ENCODE measurements at regions not wholly inside any gene's neighbourhood (a gene's known extent, or its start where the extent isn't known, plus 50 kb on each side); places are given as distances from the start of the nearest gene placed in this dataset.
"Not testable (repeated sequence)": the region's sequence is repeated elsewhere in the genome, so short reads cannot be mapped to it uniquely, and the experiment has no call there.

DNA sequence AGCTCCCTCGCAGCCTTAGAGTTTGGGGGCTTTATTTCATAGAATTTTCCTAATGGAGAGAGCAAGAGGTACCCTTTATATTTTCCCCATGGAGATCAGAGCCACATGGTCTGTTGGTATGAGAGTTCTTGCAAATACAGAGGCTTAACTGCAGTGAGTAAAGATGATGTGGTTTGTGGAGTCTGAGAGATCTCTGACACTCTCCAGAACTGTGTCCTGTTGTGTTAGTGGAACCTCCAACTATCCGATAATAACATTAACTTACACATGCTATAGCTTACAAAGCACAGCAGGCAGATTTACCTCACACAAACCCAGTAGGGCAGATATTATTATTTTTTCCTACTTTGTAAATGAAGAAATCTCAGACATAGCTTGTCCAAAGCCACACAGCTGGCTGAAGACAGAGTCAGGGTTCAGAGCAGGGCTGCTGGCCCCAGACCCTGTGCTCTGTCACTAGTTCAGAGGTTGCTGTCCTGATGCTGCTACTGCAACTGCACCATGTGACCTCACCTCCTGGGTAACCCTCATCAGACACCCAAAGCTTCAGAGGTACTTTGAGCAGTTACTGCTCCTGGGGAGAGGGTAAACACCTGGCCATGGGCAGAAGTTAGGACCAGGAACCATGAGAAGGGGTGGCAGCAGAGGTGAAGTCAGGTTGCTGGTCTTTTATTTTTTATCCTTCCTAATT is 384.8 kb upstream of the PROX1 start:
- no peak for DNase-seq

DNA sequence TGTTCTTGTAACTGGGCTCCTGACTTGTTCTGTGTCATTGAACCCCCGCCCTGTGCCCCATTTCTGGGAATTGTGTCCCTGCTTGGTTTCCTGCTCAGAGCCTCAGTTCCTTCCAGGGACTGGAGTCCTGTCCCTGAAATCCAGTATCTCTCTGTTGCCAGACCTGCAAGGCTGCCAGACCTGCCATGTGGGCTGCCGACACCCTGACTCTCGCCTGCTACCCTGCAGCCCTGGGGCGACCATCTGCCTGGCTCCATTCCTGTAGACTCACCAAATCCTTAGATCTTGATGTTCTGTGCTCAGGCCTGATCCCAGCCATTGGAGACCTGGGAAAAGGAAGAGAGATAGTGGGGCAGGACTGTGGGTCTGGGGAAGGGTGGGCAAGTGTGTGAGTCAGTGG is 383.3 kb upstream of the PROX1 start:
- no peak for DNase-seq

DNA sequence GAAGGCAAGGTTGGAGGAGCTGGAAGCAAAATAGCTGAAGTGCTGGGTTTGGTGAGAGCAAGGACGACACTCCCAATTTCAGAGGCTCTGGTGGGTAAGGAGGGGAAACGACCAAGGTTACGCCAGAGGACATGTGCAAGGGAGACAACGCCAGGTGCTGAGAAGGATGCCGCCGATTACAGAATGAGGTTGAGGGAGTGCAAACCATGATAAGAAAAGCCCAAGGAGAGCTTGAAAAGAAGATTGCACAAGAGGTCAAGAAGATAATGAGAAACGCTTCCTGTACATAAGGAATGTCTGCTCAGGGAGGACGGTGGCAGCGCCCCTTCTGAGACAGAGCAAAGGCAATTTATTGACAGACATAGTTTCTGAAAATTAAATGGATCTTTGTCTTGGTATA is 382.0 kb upstream of the PROX1 start:
- DNase-seq, result no peak

DNA sequence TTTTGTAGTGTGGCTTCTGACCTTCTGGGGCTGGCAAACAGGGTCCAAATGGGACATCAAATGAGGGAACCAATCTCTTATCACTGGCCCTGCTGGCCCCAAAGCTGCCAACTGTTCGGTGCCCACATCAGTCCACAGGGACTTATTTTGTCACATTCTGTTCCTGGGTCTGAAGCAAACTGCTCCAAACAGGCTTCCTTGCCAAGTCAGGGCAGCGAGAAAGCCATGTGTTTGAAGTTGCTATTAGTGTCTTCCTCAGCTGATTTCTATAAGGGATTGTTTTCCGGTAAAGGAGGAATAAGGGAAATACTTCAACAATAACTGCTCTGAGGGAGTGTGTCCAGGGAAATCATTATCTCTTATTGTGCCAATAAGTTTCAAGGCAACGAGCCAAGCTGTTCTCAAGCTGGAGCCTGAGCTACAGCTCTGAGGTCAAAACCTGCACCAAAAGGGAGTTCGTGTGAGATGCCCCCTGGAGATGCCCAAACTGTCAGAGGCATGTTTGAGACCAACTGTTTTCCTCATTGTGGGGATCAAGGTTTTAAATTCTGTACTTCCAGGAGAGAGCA is 381.4 kb upstream of the PROX1 start:
- no peak for DNase-seq

DNA sequence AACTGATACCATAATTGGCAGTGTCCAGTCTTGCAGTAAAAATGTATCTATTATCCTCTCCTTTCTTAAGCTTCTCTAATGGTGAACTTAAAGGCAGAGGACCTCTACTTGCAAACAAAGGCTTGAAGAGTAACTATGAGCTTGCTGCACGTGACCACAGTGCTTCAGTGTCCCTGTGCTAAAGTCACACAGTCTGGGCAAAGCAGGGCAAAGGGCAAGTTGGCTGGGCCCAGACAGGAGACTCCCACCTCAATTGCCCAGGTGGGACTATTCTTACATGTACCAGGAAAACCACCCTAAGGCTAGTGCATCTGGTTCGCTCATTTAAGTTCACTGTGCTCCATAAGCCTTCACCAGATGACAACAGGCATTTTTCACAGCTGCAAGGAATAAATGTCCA is 374.2 kb upstream of the PROX1 start:
- DNase-seq, result no peak

DNA sequence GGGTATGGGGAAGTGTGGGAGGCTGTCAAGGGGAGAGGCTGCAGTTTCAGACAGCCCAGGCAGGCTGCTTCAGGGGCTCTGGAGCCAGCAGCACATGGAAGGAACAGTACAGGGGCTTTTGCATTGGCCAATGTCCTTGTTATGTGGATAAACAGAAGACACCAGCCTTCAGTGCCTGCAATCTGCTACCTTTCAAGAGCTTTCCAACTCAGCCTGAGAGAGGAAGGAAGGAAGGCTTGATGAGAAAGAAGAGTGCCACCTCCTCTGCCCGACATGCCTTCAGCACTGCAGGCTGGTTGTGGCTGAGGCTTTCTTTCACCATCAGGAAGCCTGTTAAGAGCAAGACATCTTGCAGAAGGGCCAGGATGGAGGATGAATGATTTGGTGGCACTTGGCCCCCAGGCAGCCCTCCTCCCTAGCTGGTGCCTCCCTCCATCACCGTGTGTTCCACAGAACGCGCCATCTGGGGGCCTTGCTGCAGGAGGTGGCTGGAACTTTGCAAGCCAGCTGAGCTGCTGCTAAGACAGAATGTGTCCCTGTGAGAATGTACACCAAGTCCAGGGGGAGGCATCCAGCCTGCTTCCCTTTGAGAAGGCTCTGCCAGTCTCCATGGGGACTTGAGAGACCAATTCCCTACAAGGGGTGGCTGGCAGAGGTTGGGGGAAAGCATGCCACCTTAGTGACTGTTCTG is 372.4 kb upstream of the PROX1 start:
- DNase-seq, result no peak

DNA sequence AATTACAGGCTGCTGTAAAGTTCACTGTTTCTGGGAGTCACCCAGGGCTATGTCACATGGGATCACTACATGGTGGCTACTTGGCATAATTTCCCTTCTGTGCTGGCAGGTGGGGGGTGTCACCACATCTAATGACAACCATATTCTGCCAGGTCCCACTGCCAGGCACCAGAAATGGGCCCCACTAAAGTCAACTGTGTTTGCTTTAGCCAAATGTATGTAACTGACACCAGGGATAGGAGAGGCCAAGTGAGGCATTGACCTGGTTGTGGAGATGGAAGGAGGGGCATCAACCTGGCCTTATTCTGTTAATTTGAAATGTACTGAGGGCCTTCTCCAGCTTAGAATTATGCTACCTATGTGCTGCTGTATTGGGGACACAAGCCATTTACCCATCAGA is 370.6 kb upstream of the PROX1 start:
- no peak for DNase-seq

DNA sequence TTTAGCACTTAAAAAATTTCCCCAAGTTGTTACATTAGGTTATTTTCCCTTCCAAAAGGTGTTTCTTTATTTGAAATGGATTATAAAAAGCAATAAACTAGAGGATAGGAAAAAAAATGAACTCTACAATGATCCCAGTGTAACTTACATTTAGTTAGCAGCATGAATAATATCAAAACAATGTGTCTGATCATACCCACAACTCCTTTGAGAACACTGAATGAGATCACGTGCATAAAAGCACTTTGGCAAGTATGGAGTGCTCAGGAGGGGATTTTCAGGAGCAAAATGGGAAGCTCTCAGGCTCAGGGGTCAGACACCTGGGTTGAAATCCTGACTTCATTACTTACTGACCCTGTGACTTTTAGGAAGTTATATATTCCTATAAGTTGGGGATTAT is 369.7 kb upstream of the PROX1 start:
- DNase-seq, result no peak

DNA sequence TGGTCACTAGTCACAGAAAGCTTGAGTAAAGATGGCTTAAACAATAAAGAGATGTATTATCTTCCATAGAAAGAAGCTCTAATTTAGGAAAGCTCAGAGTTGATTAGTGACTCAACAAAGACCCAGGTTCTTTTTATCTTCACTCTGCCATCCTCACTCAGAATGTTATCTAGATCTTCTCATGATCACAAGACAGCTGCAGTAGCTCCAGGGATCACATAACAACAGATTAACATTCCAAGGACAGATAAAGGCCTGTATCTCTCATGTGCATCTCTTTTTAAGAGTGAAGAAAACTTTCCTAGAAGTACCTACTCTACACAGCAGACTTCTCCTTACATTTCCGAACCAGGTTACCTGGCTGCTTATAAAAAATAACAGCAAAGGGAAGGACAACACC is 368.7 kb upstream of the PROX1 start:
- no peak for DNase-seq

DNA sequence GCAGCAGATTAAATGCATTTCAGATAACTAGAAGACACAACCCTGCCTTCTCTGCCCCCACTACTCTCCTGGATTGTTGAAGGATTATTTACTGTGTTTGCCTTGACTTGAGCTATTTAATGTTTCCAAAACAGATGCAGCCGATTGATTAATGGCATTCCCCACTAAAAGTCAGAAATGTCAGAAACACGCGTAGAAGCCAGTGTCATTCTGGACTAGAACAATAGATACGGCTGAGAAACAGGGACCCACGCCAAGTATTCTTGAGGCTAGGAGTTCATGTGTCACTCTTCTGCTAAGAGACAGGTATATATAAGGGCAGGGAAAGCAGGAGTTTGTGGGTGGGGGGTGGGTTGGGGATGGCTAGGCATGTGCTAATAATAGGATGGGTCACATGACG is 366.7 kb upstream of the PROX1 start:
- no peak for DNase-seq

DNA sequence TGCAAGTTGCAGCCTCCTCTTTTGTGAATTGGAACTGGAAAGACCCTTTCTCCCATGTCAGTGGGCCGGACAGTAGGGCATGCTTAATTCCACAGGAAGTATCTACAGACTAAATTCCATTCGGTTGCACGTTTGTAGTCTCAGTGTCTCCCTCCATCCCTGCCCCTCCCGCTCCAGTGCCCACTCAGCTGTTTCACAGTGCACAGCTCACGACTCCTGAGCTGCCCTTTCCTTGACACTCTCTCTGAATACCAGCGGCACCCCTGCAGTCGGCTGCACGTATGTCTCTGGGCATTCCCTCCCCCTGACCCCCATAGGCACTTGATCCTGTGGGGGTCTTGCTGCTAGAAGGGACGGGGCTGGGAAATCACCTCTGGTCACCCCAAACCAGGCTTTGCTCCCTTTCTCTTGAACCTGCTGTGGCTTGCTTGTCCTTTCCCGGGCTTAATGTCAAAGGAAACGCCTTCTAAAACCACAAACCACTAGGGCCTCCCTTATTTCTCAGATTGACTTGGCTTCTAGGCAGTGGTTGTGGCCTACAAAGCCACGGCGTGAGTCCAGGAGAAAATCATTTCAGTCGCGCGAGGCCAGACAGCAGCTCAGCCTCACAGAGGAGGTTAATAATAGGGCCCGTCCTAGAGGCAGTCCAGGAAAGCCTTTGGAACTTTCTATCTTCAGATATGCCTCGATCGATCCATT is 365.3 kb upstream of the PROX1 start:
- no peak for DNase-seq

DNA sequence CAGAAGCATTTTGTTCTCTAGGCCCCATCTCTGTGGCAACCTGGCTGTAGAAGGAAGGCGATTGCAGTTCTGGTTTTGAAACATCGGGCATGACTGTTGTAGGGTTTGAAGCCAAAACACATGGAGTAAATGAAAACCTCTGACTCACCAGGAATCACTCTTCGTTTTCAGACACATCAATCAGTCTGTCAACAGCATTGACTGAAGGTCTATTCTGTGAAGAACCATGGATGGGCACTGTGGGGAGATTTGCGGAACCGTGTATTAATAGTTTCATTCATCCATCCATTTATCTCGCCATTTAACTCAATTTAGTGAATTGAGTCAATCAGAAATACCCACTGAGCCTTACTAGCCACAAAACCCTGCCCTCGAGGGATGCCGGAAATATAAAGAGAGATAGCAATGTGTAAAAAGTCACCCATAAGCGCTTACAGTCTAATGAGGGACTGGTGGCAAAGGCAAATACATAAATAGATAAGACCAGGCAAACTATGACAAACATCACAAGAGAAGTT is 364.6 kb upstream of the PROX1 start:
- DNase-seq, result no peak

DNA sequence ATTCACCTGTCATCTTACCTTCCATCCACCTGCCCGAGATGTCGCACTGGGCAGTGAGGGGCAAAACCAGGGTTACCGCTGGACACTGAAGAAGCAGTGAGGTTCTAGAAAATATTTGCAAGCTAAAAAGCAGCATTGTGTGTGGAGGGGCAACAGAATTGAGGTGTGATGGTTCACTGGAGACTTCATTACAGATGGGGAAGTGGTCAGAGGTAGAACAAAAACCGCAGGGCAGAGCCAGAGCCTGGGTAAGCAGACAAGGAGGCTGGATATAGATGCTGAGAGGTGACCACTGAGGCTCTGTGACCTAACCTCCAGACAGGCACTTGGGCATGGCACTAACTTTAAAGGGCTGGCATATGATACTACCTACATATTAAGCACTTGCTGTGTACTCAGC is 363.9 kb upstream of the PROX1 start:
- no peak for DNase-seq

DNA sequence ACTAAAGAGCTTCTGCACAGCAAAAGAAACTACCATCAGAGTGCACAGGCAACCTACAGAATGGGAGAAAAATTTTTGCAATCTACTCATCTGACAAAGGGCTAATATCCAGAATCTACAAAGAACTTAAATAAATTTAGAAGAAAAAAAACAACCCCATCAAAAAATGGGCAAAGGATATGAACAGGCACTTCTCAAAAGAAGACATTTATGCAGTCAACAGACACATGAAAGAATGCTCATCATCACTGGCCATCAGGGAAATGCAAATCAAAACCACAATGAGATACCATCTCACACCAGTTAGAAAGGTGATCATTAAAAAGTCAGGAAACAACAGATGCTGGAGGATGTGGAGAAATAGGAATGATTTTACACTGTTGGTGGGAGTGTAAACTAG is 351.0 kb upstream of the PROX1 start:
- DNase-seq, result not testable (repeated sequence)

DNA sequence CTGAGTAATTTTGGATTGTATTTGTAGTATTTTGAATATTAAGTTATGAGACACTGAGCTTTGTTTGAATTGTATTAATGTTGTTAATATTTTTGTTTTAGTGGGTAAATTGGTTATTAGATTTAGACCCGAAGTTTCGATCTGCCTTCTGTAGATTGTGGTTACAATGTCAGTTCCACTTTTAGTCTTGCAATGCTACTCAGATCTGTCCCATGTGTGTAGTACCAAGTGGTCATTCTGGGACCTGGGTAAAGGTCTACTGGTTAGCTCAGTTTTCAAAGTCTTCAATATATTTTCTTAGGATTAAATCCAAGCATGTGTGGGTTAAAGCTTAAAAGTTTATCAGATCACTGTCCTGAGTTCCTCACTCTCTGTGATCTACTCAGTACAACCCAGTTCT is 346.5 kb upstream of the PROX1 start:
- no peak for DNase-seq

DNA sequence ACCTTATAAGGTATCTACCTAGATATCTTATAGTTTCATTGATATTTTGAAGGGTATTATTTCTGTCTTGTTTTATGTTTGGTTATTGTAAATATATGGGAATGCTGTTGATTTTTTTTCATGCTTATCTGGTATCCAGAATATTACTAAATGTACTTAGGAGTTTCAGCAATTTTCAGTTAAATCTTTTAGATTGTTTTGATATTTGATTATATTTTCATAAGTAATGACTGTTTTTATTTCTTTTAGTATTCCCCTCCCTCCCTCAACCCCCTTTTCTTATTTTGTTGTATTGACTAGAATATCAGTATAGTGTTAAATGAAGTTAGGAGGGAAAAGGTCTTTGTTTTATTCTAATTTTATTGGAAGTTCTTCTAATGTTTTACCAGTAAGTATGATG is 344.4 kb upstream of the PROX1 start:
- DNase-seq, result no peak

DNA sequence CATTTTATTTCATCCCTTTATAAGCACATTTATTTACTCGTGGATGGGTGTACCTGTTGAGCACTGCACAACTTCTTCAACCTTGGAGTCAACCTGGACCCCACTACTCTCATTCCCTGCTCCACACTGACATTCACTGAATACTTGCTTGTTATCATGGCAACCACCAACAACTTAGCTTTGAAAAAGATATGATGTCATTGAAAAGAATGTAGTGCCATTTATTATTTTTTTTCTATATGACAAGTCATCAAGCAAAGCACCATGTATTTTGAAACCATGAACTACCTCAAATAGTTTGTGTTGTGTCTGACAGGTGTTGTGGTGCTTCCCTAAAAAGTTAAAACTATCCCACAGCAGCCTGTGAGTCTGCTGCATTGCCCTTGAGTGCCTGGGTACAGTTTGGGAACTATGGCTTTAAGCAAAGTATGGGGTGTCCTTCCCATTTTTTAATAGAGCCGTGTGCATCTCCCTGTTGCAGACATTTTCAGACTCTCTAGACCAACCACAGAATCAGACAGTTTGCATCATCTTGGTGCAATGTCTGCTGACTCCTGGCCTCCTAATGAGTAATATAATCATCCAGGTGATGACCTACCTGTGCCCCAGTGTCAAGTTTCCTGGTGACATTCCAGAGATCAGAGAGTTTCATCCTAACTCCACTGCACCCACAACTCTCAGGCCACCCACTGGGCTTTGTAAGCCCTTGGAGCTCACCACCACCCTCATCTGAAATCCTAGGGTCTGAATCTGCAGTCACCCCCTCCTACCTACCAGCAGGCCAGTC is 339.7 kb upstream of the PROX1 start:
- no peak for DNase-seq

DNA sequence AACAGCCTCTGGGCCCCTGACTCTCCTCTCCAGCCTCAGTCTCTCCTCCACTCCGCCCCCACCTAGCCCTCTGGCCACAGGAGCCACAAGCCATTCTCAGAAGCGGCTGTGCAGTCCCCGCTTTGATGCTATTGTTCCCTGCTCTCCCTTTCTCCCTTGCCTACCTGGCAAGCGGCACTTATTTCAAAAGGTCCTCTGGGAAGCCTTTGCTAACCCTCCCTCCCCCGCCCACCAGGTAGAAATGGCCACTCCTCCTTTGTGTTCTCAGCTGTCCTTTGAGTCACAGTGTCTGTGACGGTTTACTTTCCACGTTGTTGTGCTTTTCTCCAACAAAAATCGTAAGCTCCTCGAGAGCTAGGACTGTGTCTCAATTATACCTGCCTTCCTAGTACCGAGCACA is 338.4 kb upstream of the PROX1 start:
- peak; percentile 59 for DNase-seq

DNA sequence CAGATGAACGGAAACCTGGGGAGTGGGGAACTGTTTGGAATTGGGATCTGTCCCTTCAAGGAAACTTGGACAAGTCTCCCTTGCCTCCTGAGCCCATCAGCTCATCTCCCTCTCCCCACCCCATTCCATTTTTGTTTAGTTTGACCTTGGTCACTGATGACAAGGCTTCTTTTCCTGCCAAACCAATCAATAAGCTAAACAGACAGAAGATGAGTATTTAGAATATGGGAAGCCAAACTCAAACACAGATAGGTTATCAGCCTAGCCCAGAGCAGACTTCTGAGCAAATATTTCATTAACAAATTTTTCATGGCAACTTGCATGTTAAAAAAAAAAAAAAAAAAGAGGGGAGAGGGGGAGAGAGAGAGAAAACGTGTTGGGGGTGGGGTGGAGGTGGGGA is 337.2 kb upstream of the PROX1 start:
- DNase-seq, result no peak

DNA sequence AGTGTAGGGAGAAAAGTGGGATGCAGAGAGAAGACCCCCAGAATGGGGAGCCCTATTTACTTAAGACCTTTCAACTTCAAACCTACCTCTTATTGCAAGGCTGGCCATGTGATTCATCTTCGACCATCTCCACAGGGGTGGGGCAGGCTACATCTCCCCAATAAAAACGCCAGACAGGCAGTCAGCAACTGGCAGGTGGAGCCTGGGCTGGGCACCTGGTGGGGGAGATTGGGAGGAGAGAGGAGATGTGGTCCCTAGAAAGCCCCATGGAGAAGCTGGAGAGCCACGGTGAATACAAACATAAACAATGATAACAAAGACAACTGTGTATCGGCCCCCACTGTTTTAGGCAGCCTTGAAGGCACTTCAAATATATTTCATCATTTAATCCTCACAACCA is 336.7 kb upstream of the PROX1 start:
- DNase-seq, result no peak

DNA sequence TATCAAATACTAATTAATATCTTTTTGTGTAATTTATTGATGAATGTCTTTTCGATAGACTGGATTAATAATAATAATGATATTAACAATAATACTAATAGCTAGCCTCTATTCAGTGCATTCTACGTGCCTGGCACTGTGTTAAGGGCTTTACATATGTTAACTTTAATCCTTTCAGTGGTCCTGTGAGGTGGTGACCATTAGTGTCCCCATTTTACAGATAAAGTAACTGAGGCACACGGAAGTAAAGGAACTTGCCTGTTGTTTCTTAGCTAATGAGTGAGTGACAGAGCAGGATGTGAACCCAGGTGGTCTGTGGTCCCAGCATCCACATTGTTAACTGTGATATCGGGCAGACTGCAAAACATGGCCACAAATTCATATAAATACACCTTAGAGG is 335.7 kb upstream of the PROX1 start:
- no peak for DNase-seq

DNA sequence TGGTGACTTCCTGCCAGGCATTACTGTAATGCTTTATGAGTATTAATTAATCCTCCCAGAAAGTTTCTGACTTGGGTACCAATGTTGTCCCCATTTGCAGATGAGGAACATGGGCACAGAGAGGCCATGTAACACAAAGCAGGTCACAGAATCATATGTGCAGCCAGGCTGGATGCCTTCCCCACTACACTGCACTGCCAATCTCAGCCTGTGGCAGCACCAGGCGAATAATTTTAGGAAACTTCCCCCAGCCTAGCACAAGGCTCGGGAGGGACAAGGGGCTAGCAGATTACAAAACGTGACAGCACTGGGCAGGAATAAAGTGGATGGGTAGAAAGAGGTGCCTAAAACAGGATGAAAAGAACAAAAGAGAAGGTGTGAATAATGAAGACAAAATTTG is 331.7 kb upstream of the PROX1 start:
- no peak for DNase-seq

DNA sequence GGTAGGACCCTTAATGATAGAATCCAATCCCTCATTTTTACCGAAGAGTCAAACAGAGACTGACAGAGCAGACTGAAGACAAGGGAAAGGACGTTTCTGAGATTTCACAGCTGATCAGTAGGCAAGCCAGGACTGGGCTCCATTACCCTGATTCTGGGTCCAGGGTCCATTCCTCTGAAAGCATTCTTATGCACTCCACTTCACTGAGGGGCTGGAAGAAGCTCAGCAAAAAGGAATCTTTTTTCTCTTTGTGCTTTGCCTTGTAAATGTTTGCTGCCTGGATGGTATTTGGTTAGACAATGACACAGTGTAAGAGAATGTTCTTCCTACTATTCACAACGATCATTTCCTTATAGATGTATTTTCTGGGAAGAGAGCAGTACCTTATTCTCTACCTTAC is 331.3 kb upstream of the PROX1 start:
- DNase-seq, result no peak

Data from NCI-H1092 (cell line).